ENCODE measurements at regions not wholly inside any gene's neighbourhood (a gene's known extent, or its start where the extent isn't known, plus 50 kb on each side); places are given as distances from the start of the nearest gene placed in this dataset.

DNA sequence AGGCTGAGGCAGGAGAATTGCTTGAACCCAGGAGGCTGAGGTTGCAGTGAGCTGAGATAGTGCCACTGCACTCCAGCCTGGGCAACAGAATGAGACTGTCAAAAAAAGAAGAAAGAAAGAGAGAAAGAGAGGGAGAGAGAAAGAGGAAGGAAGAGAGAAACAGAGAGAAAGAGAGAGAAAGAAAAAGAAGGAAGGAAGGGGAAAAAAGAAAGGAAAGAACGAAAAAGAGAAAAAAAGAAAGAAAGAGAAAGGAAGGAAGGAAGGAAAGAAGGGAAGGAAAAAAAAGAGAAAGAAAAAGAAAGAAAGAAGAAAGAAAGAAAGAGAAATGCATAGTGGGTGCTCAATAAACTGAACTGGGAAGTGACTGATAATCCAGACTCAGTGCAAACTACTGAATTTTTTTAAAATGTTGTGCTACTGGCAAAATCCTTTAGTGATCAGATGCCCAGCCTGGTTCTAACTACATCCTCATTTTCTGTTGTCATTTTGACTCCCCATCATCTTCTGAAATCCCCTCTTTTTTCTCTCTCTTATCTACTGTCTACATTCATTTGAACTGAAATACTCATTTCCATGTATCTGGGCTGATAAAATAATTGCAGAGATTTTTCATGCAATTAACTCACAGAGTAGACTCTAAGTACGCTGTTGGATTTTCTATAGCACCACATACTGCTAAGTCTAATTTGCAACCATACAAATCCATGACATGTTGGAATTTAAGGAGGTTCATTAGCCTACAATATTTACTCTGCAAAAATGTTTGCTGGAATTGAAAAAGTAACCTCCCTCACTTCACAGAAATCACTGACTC is 85.3 kb upstream of the HIVEP1 start:
- no peak for DNase-seq

DNA sequence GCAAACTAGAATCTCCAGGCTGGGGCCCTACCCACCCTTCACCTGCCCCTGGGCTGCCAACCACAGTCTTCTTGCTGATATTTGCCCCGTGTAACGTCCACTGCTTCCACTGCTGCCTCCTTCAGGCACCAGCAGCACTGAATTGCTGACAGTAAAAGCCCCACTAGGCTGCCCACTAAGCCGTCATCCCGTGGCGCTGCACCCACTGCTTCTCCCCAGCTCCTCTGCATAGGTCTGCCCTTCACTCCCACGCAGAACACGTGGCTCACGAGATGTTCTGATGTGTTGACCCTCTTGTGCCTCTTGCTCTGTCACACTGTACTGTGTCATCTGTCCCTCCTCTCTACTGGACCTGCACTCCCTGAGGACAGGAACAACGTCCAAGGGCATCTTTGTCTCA is 86.3 kb upstream of the HIVEP1 start:
- DNase-seq: no peak

DNA sequence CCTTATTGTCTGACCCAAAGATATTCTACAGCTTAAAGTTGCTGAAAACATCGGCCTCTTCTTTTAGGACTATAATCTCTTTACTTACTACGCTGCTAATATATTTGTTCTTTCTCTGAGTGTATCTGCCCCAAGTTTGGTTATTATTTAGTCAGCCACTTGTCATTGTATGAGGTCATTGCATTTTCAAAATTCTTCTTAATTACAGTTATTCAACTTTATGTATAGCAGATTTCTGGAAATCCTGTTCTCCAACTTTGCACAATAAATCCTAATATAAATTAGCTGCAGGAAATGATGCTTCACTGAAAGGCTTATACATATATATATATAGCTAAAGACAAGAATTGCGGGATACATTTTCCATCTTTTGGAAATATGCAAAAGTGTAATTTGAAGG is 88.5 kb upstream of the HIVEP1 start:
- DNase-seq: no peak

- no peak for DNase-seq
These were observed 89.2 kb upstream of the HIVEP1 start for GRCh38 chr6:11922901-11923300.

GRCh38 chr6:11921751-11922150 is 90.4 kb upstream of the HIVEP1 start:
- no peak for DNase-seq

- no peak for DNase-seq
These were observed 91.1 kb upstream of the HIVEP1 start for GRCh38 chr6:11921017-11921438.

DNA sequence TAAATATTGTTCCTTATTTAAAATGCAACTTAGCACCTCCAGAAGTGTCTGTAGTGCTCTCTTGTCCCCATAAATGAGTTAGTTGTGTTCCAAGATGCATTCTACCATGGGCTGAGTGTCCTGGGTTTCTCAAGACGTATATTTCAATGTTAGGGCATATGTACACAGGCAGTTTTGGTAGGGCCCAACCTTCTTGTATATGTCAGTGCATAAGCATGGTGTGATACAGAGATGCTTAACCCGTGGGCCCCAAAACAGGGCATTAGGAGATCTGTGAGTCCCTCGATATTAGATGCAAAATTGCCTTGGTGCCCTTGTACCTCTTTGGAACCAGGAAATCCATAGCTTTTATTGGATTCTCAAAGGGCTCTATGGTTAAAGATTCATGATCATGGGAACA is 91.5 kb upstream of the HIVEP1 start:
- no peak for DNase-seq

DNA sequence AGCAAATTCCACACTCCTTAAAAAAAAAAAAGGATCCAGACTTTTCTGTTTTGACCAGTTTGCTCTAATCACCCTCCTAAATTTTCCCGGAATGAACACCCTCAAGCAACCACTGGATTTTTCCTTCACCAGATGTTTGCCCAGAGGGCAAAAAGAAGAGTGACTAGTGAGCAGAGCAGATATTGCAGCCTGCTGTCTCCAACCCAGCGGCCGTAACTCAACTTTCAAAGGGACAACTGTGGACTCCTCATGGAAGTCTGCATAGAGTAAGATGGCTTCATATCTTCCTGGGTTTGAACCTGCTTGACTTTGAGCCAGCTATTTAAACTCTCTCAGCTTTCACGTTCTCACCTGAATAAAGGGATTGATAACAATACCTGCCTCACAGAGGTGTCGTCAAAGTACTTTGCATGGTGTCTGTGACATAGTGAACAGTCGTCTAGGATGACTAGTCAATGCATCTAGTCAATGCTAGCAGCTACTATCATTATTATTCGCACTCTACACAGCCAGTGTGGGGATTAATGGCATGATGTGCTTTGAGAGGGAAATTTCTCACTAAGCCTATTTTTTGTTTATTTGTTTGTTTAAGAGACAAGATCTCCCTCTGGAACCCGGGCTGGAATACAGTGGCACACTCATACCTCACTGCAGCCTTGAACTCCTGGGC is 92.2 kb upstream of the HIVEP1 start:
- no peak for DNase-seq

DNA sequence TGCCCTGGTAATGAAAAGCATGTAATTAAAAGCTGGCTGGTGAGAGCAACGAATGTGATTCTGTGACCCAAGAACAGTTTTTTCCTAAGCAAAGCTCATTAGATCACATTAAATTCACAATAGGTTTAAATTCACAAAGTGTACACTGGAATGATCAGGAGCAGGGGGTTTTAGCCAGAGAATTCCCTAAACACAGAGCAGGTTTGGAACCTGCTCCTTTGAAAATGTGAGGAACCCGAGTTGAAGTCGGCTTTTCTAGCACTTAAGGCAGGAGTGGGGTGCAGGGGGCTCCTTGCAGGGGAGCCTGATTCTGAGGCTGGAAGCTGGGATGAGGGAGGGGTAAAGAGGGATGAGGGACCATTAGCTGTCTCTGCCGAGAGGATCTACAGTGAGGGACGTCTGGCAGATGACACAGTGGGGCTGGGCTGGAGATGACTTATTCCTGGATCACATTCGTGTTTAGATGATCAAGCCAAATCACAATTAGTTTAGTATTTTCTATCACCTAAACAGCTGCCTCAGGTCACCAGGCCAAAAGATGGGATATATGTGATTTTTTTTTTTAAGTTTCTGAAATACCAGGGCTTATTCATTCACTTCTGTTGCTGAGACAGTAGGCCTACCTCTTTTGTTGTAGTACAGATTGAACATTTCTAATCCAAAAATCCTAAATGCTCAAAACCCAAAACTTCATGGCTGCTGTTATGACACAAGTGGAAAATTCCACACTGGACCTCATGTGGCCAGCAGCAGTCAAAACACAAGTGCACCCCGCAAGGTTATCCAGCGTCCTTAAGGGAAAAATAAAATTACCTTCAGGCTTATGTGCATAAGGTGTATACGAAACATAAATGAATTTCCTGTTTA is 93.1 kb upstream of the HIVEP1 start:
- no peak for DNase-seq

- DNase-seq: peak; percentile 59
These were observed 94.0 kb upstream of the HIVEP1 start for GRCh38 chr6:11917951-11918738.

DNA sequence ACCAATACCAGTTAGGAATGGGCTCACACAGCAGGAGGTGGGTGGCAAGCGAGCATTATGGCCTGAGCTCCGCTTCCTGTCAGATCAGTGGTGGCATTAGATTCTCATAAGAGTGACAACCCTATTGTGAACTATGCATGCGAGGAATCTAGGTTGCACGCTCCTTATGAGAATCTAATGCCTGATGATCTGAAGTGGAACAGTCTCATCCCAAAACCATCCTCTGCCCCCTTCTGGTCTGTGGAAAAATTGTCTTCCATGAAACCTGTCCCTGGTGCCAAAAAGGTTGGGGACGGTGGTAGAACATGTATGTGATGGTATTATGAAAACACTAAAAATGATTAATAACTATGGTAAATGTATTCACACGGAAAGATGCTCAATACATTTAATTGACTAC is 99.7 kb upstream of the HIVEP1 start:
- no peak for DNase-seq

GRCh38 chr6:11911538-11911937 is 100.6 kb upstream of the HIVEP1 start:
- DNase-seq: no peak

DNA sequence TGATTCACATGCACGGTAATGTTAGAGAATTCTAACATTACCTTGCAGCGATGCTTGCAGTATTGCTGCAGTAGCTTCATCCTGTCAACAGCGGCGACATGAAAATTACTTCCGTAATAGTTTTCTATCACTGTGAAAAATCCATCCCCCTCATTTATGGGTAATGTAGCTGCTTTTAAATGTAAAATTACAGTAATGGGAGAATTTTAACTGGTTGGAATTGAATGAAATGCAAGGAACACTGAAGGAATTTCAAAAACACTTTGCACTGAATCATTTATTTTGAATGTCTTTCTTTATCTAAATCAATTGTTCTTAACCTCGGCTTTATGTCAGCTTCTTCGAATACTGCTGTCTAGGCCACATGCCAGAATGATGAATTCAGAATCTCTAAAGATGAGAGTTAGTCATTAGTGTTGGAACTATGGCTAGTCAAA is 102.4 kb upstream of the HIVEP1 start:
- no peak for DNase-seq

DNA sequence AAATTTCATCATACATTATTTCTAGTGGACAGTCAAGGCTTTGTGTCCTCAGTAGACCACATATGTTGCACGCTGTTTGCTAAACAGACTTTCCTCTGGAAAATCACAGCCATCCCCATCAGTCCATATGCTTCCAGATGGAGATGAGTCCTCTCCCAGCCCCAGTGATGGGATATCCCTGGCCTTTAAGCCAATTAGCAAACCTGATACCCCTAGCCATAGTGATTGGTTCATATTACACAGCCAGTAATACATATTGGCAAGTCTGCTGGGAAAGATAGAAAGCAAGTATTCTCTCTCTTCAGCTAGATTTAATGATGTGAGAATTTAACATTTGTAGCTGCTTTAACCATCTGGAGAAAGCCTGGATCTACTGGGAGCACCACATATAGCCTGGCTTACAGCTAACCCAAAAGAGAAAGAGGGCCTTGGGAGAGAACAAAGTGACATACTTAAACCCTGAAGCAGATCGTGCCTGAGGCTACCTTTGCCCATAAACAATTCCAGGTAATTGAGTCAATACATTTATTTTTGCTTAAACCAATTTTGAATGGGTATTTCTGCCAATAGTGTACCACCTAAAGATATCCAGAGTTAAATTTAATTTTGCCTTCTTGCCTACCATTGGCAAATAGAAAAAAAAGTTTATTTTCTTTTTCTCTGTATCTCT is 103.5 kb upstream of the HIVEP1 start:
- no peak for DNase-seq

- DNase-seq: no peak
These were observed 108.5 kb upstream of the HIVEP1 start for GRCh38 chr6:11903645-11904044.

GRCh38 chr6:11902527-11902926 is 109.6 kb upstream of the HIVEP1 start:
- DNase-seq: no peak

- DNase-seq: no peak
These were observed 111.2 kb upstream of the HIVEP1 start for GRCh38 chr6:11900662-11901598.

DNA sequence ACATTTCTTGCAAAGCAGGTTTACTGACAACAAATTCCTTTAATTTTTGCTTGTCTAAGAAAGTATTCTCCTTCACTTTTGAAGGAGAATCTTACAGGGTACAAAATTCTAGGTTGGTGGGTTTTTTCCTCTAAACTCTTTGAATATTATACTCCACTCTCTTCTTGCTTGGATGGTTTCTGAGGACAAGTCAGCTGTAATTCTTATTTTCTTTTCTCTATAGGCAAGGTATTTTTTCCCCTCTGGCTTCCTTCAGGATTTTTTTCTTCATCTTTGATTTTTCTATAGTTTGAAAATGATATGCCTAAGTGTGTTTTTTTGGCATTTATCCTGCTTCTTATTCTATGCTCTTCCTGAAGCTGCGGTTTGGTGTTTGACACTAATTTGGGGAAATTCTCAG is 112.5 kb upstream of the HIVEP1 start:
- no peak for DNase-seq

DNA sequence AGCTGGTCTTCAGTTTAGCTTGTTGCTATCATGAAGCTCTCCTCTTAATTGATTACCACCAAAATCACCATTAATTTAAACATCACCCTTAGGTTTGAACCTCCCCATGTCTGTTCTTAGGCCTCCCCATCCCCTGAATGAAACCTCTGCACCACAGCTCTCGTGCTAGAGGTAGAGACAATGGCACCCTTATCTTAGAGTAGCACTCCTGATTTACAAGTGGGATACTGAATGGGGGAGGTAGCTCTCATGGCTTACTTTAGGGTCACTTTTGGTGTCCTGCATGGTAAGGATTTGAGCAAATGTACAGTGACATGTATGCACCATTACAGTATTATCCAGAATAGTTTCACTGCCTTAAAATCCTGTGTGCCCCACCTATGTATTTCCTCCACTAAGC is 115.6 kb upstream of the ADTRP start:
- no peak for DNase-seq

DNA sequence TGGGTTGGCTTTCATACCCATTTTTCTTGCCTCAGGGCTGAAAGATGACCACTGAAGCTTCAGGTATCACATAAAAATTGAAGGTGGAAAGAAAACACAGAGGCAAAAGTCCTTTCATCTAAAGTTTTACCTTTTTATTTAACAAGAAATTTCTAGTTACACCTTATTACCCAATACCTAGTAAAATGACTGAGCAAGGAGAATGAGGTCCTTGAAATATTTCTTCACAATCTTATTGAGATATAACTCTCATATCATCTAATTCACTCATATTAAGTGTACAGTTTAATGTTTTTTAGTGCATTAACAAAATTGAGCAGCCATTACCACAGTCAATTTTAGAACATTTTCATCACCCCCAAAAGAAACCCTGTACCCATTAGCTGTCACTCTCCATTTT is 112.9 kb upstream of the ADTRP start:
- DNase-seq: no peak
